ENCODE measurements at regions not wholly inside any gene's neighbourhood (a gene's known extent, or its start where the extent isn't known, plus 50 kb on each side); places are given as distances from the start of the nearest gene placed in this dataset.

DNA sequence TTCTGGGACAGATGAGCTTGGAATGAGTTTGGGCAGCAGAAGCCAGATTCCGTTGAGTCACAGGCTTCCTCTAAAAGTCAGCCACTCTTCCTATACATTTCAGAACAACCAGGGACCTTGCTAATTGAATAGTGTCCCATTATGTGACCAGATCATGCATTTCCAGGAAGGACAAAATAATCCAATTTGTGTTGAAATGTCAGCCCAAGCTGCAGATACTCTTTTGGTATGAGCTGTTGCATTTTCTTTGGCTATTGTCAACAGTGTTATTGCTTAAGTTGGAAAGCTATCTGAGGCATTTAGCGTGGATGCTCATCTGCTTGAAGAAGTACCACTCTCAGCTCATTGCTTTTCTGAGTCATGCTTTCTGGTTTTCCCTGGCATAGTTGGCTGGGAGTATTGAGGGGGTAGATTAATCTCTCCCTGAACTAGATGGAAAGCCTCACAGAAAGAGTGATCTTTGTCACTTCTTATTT, 223.7 kb upstream of the HABP2 start:
- TF ChIP-seq, protein P1, sequence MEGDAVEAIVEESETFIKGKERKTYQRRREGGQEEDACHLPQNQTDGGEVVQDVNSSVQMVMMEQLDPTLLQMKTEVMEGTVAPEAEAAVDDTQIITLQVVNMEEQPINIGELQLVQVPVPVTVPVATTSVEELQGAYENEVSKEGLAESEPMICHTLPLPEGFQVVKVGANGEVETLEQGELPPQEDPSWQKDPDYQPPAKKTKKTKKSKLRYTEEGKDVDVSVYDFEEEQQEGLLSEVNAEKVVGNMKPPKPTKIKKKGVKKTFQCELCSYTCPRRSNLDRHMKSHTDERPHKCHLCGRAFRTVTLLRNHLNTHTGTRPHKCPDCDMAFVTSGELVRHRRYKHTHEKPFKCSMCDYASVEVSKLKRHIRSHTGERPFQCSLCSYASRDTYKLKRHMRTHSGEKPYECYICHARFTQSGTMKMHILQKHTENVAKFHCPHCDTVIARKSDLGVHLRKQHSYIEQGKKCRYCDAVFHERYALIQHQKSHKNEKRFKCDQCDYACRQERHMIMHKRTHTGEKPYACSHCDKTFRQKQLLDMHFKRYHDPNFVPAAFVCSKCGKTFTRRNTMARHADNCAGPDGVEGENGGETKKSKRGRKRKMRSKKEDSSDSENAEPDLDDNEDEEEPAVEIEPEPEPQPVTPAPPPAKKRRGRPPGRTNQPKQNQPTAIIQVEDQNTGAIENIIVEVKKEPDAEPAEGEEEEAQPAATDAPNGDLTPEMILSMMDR (IDR thresholded peaks at IDR 0.05): no peak
- TF ChIP-seq POLR2AphosphoS5 (IDR thresholded peaks at IDR 0.05): no peak
- no peak for TF ChIP-seq POLR2A (IDR thresholded peaks at IDR 0.05; ENCODE audit: low read depth)

Measured in esophagus muscularis mucosa (tissue), 3 donors.